22Rv1 (cell line): ENCODE measurements at regions not wholly inside any gene's neighbourhood (a gene's known extent, or its start where the extent isn't known, plus 50 kb on each side); places are given as distances from the start of the nearest gene placed in this dataset.

Experiments
- CTCF ChIP-seq: fragments of 450-650 bp; IDR thresholded peaks from 2 replicates; pipeline ENCODE4 v1.5.1; 2017; ENCODE audit warnings: mild to moderate bottlenecking
- ZFX ChIP-seq: fragments of 450-650 bp; IDR thresholded peaks from 2 replicates; pipeline ENCODE4 v1.6.1; 2017; ENCODE audit warnings: antibody characterized with exemption, borderline replicate concordance

DNA sequence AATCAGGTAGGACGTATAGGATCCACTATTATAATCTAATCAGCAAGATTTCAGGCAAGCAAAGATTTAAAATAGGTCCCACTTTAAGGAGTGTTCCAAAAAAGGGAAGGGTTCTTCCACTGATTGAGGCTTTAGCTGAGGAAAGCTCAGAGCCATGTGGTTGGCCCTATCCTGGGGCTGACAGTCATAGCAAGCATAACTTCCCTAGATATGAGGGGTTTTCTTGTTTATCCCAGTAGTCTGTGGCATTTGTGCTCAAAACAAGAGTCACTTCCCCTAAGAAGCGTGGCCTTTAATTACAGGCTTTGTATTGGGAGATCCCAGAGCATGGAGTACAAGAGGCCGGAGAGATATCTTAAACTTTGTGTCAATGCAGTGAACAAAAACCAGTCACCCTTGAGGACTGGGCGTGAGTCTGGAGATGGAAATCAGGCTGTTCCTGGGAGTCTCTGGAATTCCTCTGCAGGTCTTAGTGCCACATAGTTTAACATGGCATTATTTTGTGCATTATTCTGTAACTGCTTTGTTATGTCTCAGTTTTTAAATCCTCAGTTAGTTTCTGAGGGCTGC lies 136.9 kb upstream of the FBXO11 start:
- TF ChIP-seq CTCF (no peak), ZFX (no peak)
